IPS DF 19.7 (cell line): ENCODE measurements at regions not wholly inside any gene's neighbourhood (a gene's known extent, or its start where the extent isn't known, plus 50 kb on each side); places are given as distances from the start of the nearest gene placed in this dataset.

Experiments used
- DNase-seq: peaks from one replicate; pipeline ENCODE4 v3.0.0-alpha.2; 2013; ENCODE audit warnings: low read depth, low spot score

DNA sequence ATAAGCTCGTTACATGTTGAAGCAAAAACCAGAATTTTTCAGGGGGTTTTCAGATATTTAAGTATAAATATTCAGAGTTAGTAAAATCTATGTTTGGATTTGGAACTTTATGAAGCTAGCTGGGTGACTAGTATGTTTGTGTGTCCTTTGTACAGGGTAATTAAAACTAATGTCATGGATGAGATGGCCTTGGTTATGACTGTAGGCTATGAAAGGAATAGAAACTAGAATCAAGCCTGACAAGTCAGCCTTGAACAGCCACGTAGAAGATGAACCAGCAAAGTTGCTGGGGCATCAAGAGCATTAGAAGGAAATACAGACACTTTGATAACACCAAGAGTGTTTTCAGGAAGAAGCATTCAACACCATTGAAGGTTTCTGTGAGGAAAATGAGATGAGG is 825.1 kb upstream of the CNTNAP5 start:
- no peak for DNase-seq

DNA sequence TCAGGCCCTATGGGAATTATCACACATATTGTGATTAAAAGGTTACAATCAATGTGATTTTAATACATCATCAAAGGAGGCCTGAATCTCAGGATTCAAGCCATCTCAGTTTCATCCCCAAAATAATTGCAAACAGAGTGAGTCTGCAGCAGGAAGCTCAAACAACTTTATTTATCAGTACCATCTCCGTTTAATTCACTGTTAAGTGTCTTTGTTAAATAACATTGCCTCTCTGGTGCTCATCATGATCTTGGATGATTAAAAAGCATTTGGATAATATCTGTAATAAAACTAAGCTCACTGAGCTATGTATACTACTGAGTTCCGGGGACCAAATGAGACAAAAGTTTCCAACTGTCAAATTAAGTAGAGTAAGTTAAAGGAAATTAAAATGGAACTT is 817.8 kb upstream of the CNTNAP5 start:
- no peak for DNase-seq

DNA sequence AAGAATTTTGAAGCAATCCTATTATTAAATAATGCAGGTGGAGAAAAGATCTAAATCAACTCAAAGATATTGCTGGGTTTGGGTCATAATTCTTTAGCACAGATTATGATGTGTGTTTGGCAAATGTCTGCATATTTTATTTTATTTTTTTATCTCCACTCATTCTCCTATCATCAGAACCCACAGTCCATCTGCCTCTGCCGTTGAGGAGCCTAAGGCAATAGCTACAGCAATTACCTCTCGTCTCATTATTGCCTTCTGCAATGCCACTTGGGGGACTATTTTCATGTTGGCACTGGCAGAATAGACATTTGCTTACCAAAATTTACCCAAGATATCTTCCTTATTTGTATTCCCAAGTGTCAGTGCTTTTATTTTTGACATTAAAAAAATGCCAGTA is 815.9 kb upstream of the CNTNAP5 start:
- DNase-seq = no peak

DNA sequence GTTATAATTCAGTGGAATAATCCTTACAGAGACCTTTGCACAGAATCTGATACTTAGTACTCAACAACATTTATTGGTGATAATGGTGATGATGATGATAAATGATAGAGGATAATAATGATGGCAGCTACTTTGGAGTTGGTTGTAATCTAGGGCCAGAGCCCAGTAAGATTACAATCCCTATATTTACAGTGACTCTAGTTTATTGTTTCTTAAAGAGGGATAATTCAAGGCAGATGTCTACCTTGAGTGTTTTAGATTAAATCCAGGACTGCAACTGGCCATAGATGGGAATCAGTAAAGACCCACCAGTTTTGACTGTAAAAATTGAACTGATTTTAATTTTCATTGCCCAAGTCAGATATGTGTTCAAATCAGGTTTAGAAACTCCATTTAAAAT is 813.9 kb upstream of the CNTNAP5 start:
- no peak for DNase-seq

DNA sequence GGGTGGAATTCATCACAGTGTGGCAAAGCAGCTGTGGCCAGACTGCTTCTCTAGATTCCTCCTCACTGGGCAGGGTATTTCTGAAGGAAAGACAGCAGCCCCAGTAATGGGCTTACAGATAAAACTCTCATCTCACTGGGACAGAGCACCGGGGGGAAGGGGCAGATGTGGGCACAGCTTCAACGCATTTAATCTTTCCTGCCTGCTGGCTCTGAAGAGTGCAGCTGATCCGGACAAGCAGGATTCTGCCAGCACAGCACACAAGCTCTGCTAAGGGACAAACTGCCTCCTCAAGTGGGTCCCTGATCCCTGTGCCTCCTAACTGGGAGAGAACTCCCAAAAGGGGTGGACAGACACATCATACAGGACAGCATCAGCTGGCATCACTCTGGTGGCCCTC is 779.9 kb upstream of the CNTNAP5 start:
- DNase-seq = no peak

DNA sequence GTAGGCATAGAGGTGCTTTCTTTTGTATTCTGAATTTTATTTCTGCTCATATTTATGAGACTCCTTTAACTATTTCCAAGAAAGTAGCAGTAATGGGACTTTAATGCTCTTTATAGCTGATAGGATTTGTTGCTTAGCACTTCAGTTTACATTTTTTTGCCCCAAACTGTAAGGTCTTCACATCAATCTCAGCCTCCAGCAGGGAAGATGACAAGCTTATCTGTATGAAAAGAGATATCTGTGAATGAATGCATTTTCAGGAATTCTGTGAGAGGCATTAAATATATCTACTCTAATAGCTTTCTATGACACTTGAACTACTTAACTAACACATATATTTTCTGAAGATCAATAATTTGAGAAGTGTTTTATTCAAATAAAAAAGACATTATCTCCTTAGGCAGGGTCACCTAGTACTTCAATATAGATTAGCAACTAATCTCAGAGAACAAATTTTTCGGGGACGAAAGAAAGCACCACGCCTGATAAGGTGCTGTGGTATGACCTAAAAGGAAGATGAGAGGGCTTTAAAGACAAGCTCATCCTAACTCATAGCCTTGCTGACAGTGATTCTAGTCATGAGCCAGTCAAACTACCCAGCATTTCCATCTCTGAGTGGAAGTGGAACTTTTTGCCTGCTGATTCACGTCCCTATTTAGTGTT is 766.1 kb upstream of the CNTNAP5 start:
- no peak for DNase-seq

DNA sequence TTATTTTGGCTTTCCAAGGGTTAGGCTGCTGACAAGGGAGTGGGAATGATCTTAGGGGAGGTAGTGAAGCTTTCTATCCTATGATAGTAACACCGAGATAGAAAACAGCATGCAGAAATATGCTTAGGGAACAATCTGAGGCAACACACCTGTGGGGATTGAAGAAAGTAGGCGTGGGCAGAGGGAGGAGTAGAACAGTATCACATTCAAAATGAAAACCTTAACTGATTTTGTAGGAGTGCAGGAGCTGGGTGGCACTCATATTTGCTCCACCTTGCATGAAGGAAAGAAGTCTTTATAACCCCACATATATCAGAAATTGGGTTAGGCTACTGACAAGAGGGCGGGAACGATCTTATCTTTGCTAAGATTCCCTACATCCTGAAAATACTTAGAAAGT is 762.2 kb upstream of the CNTNAP5 start:
- no peak for DNase-seq

DNA sequence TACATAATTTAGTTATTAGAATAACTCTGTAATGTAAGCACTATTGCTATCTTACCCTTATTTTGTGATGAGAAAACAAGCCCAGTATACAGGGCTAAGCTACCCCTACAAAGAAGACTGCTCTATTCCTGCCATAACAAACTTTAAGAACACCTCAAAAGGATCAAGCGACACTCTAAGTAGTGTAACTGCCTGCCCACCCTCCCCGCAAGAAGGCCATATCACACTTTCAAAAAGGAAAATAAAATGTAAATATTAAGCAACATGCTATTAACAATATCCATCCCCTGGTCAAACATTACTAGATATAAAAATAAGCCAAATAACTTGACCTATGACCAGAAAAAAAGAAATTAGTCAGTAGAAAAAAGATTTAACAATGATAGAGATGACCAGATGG is 741.7 kb upstream of the CNTNAP5 start:
- DNase-seq = no peak

DNA sequence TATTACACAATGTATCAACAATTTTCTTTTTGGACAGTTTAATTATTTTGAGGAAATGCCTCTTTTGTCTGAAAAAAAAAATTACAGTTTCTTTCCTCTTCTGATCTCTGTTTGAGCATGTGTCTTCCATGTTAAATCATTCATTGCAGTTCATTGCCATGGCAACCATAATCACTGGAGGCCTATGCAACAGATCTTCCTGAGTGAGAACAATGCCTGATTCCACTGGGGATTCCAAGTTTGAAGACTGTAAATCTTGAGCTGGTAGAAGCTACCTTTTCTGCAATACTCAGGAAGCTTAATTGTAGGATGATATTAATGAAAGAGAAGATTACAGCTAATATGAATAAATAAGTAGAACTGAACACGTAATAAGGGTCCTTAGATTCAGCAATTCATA is 721.4 kb upstream of the CNTNAP5 start:
- DNase-seq = no peak
